GM13977 (cell line): ENCODE measurements at regions not wholly inside any gene's neighbourhood (a gene's known extent, or its start where the extent isn't known, plus 50 kb on each side); places are given as distances from the start of the nearest gene placed in this dataset.

ENCODE experiments used
- DNase-seq: peaks from one replicate; pipeline ENCODE4 v3.0.0; 2012; ENCODE audit warnings: low spot score
- CTCF ChIP-seq: IDR thresholded peaks from 2 replicates; pipeline ENCODE4 v1.5.1; 2012; ENCODE audit warnings: mild to moderate bottlenecking, control low read depth; ENCODE audit not compliant: insufficient read depth; ENCODE audit errors: extremely low read depth, missing control alignments
- in situ Hi-C: fragments of 300-500 bp; cut with MboI; formaldehyde crosslinking; loops from one replicate; pipeline ENCODE4 v1.12.0; 2022; ENCODE audit warnings: low sequenced_read_pairs, low pct_unique_long_range_greater_than_20kb, mixed read lengths, inconsistent platforms; ENCODE audit not compliant: unreplicated experiment

DNA sequence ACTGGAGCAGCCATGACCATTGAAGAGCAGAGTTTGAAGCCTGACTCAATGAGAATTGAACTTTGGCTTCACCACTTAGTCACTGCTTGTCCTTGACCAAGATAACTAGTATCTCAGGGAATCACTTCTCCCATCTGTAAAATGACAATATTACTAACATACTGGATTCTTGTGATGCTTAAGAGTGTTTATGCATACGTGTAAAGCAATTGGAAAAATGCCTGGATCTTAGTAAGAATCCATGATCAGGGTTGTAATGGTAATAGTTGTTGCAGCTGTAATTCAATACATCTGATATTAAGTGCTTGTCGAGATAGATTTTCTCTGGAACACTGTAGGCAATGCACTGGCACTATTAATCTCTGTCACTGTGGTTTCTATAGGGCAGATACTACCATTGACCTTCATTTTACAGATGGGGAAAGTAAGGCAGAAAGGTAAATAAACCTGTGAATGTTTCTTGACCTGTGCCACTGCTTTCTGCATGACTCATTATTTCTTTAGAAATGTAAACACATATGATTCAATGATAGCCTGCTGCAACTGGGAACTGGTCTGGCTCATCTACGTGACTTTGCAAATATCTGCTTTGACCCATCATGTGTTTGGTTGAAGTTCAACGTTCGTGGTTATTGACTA is 662.5 kb downstream of the PLA2G4A start:
- DNase-seq, result no peak
- in situ Hi-C loops, result no loop called here

GRCh38 chr1:187498028-187498427 is 669.3 kb downstream of the PLA2G4A start:
- DNase-seq, result no peak
- no peak for TF ChIP-seq CTCF
- in situ Hi-C loops, result no loop called here

More for the DNA sequence above, 662.5 kb downstream of the PLA2G4A start:
- TF ChIP-seq CTCF, result no peak

GRCh38 chr1:187504779-187505178 is 676.0 kb downstream of the PLA2G4A start:
- TF ChIP-seq CTCF, result no peak
- DNase-seq, result no peak
- in situ Hi-C loops, result no loop called here

DNA sequence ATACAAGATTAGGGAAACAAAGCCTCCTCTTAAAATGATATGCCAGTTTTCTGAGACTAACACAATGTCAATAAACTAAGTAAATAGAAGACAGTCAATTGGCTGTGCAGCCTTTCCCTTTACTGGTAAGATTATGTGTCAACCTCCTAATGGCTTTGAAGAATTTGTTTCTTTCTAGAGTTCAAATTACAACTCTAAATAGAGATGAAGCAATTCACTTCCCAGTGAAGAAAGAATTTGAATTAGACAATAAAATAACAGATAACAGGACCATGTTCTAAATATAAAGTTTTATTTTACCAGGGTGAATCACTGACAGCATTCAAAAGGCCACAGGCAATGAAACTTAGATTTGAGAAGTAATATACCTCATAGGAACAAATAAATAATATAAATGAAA is 680.3 kb downstream of the PLA2G4A start:
- DNase-seq, result no peak
- TF ChIP-seq CTCF, result no peak
- in situ Hi-C loops, result no loop called here

- no peak for DNase-seq
- no peak for TF ChIP-seq CTCF
- in situ Hi-C loops, result no loop called here
Measured at GRCh38 chr1:187513190-187513589, 684.4 kb downstream of the PLA2G4A start.

DNA sequence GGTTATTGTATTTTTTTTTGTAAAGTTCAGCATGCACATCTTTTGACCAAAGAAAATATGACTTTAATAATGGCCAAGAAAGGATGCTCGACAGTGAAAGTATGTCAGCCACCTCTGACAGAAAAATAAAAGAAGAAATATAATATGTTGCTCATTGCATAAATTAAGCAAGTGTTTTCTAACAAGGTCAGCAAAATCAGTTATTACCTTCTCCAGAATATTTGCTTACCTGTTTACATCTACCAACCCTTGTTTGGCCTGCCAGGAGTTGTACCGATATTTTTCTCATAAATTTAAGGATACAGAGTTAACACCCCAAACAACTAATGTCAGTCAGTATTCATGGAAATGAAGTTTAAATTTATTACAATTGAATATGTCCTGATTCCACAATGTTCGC is 685.4 kb downstream of the PLA2G4A start:
- DNase-seq, result no peak
- in situ Hi-C loops, result no loop called here
- TF ChIP-seq CTCF, result no peak
